ENCODE measurements at regions not wholly inside any gene's neighbourhood (a gene's known extent, or its start where the extent isn't known, plus 50 kb on each side); places are given as distances from the start of the nearest gene placed in this dataset.
A peak's percentile ranks its signal among the peaks of the same experiment; 100 is the strongest.

DNA sequence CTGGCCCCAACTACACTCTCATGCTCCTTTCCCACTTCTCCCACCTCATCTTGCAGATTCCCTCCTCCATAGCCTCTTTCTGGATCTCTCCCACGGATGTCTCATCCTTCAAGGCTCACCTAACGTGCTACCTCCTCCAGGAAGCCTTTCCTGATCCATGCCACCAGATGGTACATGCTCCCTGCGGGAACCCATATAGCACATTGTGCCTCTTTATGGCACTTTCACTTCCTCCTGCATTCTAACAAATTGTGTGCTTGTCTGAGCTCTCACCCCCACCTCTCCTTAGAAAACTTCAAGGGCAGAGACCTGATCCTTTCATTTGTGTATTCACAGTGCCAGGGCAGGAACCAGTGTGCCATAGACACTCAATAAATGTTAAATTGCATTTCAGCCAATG is 63.0 kb downstream of the HES1 start:
- WGBS (ENCODE audit: low lambda C conversion rate, missing lambda C conversion rate): 92% methylated on average over 3 of the region's 3 CpGs
- TF ChIP-seq, protein P1, sequence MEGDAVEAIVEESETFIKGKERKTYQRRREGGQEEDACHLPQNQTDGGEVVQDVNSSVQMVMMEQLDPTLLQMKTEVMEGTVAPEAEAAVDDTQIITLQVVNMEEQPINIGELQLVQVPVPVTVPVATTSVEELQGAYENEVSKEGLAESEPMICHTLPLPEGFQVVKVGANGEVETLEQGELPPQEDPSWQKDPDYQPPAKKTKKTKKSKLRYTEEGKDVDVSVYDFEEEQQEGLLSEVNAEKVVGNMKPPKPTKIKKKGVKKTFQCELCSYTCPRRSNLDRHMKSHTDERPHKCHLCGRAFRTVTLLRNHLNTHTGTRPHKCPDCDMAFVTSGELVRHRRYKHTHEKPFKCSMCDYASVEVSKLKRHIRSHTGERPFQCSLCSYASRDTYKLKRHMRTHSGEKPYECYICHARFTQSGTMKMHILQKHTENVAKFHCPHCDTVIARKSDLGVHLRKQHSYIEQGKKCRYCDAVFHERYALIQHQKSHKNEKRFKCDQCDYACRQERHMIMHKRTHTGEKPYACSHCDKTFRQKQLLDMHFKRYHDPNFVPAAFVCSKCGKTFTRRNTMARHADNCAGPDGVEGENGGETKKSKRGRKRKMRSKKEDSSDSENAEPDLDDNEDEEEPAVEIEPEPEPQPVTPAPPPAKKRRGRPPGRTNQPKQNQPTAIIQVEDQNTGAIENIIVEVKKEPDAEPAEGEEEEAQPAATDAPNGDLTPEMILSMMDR (IDR thresholded peaks at IDR 0.05; ENCODE audit: poor library complexity): no peak
- no peak for TF ChIP-seq EZH2phosphoT487 (IDR thresholded peaks at IDR 0.05; ENCODE audit: low read depth, severe bottlenecking, unreplicated experiment)
- no peak for TF ChIP-seq EZH2 (IDR thresholded peaks at IDR 0.05; ENCODE audit: borderline replicate concordance)

DNA sequence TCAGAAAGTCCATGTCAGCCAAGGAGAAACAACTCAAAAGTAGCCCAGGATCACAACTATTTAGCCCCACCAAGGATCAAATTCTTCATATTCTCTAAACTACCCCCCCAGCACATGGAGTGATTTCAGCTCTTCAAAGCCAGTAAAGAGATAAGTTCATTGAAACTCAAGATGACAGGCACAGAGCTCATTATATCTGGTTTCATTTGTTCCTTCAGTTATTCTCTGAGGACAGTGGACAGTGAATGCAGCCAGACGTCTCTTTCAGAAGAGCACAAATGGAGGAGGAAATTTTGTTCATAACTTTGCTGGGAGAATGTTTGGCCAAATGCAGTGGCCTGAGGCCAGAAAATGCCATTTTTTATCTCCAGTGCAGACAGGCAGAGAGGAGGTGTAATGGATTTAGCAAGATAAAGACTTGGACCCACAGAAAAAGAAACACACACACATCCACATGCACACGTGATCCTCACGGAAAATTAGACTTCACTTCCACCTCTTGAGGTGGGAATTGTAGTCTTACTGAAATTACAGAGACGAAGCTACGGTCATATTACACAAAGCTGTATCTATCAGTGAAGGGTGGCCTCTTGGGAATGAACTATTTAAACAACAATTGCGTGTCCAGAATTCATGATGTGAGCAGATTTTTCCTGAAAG is 64.6 kb downstream of the HES1 start:
- Histone ChIP-seq H3K4me2 (no peak overlapping the region), H4K20me1 (ENCODE audit: insufficient read depth, poor library complexity, severe bottlenecking) (no peaks in the 10 kb centered on the region), H3K36me3 (replicated peaks; ENCODE audit: insufficient read depth, low read depth) (no peaks in the 10 kb centered on the region), H3K27ac (no peak overlapping the region), H3K9me3 (ENCODE audit: low read depth) (no peaks in the 10 kb centered on the region), H3K79me2 (no peaks in the 10 kb centered on the region), H3K4me3 (no peak overlapping the region), H3K9me2 (replicated peaks; ENCODE audit: insufficient read depth) (no peaks in the 10 kb centered on the region), H3K4me1 (ENCODE audit: insufficient read depth) (peaks cover 19% of the 10 kb centered on the region), H3K27me3 (no peaks in the 10 kb centered on the region), H2AFZ (no peak overlapping the region)
- TF ChIP-seq EZH2phosphoT487 (IDR thresholded peaks at IDR 0.05; ENCODE audit: low read depth, severe bottlenecking, unreplicated experiment) (no peak), EZH2 (IDR thresholded peaks at IDR 0.05; ENCODE audit: borderline replicate concordance) (no peak)
- TF ChIP-seq, protein P1 (IDR thresholded peaks at IDR 0.05; ENCODE audit: poor library complexity): no peak
- DNase-seq (ENCODE audit: low spot score): no peak
- 70% methylated on average over 6 of the region's 6 CpGs for WGBS (ENCODE audit: low lambda C conversion rate, missing lambda C conversion rate)

More for the DNA sequence above, 63.0 kb downstream of the HES1 start:
- H3K4me3 ChIP-seq: no peak overlapping the region
- no peaks in the 10 kb centered on the region for H3K9me3 ChIP-seq (ENCODE audit: low read depth)
- no peaks in the 10 kb centered on the region for H4K20me1 ChIP-seq (ENCODE audit: insufficient read depth, poor library complexity, severe bottlenecking)
- no peak overlapping the region for H2AFZ ChIP-seq
- peaks cover 16% of the 10 kb centered on the region for H3K4me1 ChIP-seq (ENCODE audit: insufficient read depth)
- H3K9me2 ChIP-seq (replicated peaks; ENCODE audit: insufficient read depth): no peaks in the 10 kb centered on the region
- no peaks in the 10 kb centered on the region for H3K79me2 ChIP-seq
- H3K4me2 ChIP-seq: no peak overlapping the region
- no peak overlapping the region for H3K27ac ChIP-seq
- H3K36me3 ChIP-seq (replicated peaks; ENCODE audit: insufficient read depth, low read depth): no peaks in the 10 kb centered on the region
- no peak for DNase-seq (ENCODE audit: low spot score)
- H3K27me3 ChIP-seq: no peaks in the 10 kb centered on the region

DNA sequence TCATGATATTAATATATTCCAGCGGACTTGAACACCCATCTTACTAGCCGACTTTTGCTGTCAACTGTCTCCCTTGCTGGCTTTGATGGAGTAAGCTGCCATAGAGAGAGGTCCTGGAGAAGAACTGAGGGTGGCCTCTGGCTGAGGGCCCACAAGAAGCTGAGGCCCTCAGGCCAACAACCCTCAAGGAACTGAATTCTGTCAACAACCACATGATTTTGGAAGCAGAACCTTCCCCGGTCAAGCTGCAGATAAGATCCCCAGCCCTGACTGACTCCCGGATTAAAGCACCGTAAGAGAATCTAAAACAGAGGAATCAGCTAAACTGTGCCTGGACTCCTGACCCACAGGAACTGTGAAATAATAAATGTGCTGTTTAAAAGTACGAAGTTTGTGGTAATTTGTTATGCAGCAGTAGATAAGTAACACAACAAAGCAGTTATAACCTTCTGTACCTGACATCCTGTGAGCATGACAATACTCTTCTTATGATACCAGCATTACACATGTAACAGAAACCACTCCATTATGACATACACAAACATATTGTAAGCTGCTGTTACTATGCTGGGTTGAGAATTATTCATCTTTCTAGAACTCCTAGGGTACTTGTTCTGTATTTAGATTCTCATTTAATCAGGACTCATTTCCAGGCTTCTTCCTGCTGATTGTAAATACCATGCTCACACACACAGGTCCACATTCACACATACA is 66.2 kb downstream of the HES1 start:
- TF ChIP-seq, protein P1 (IDR thresholded peaks at IDR 0.05; ENCODE audit: poor library complexity): no peak
- TF ChIP-seq EZH2 (IDR thresholded peaks at IDR 0.05; ENCODE audit: borderline replicate concordance) (no peak), EZH2phosphoT487 (IDR thresholded peaks at IDR 0.05; ENCODE audit: low read depth, severe bottlenecking, unreplicated experiment) (no peak)
- no peak for DNase-seq (ENCODE audit: low spot score)
- H4K20me1 ChIP-seq (ENCODE audit: insufficient read depth, poor library complexity, severe bottlenecking): no peaks in the 10 kb centered on the region
- H3K4me3 ChIP-seq: no peak overlapping the region
- peak overlapping the region; percentile 3 for H3K27ac ChIP-seq
- H2AFZ ChIP-seq: no peak overlapping the region
- no peaks in the 10 kb centered on the region for H3K79me2 ChIP-seq
- H3K36me3 ChIP-seq (replicated peaks; ENCODE audit: insufficient read depth, low read depth): no peaks in the 10 kb centered on the region
- peaks cover 19% of the 10 kb centered on the region for H3K4me1 ChIP-seq (ENCODE audit: insufficient read depth)
- no peaks in the 10 kb centered on the region for H3K9me3 ChIP-seq (ENCODE audit: low read depth)
- no peaks in the 10 kb centered on the region for H3K9me2 ChIP-seq (replicated peaks; ENCODE audit: insufficient read depth)
- H3K4me2 ChIP-seq: no peak overlapping the region
- 69% methylated on average over 6 of the region's 6 CpGs for WGBS (ENCODE audit: low lambda C conversion rate, missing lambda C conversion rate)
- no peaks in the 10 kb centered on the region for H3K27me3 ChIP-seq
